HEK293T (cell line): ENCODE measurements at regions not wholly inside any gene's neighbourhood (a gene's known extent, or its start where the extent isn't known, plus 50 kb on each side); places are given as distances from the start of the nearest gene placed in this dataset.
A peak's percentile ranks its signal among the peaks of the same experiment; 100 is the strongest.
"Not testable (repeated sequence)": the region's sequence is repeated elsewhere in the genome, so short reads cannot be mapped to it uniquely, and the experiment has no call there.

ENCODE experiments used
- CTCF ChIA-PET: fragments of 350-600 bp; formaldehyde crosslinking; extraction: SDS; loops from one replicate; lab custom pipeline; 2021; ENCODE audit warnings: antibody characterized with exemption, inconsistent platforms; lab: Yijun Ruan, JAX
- POLR2A ChIA-PET: fragments of 350-600 bp; formaldehyde crosslinking; extraction: SDS; loops from one replicate; lab custom pipeline; 2020; ENCODE audit warnings: antibody characterized with exemption, inconsistent platforms; lab: Yijun Ruan, JAX
- DNase-seq: peaks from one replicate; pipeline ENCODE4 v3.0.0; 2012; ENCODE audit warnings: mixed read lengths; ENCODE audit errors: extremely low spot score
- ARNT ChIP-seq: fragments of 450-650 bp; IDR thresholded peaks from 2 replicates; pipeline ENCODE4 v1.6.1; 2017; ENCODE audit warnings: mild to moderate bottlenecking
- BHLHE40 ChIP-seq: fragments of 450-650 bp; IDR thresholded peaks from 2 replicates; pipeline ENCODE4 v1.6.1; 2016; ENCODE audit warnings: mild to moderate bottlenecking, moderate library complexity, borderline replicate concordance
- CTBP1 ChIP-seq: fragments of 450-650 bp; IDR thresholded peaks from 2 replicates; pipeline ENCODE4 v1.6.1; 2016; ENCODE audit warnings: borderline replicate concordance
- ELF4 ChIP-seq: fragments of 450-650 bp; IDR thresholded peaks from 2 replicates; pipeline ENCODE4 v1.6.1; 2017; ENCODE audit warnings: antibody characterized with exemption
- FOXA1 ChIP-seq: fragments of 450-650 bp; IDR thresholded peaks from 2 replicates; pipeline ENCODE4 v1.6.1; 2016; ENCODE audit warnings: mild to moderate bottlenecking
- FOXK2 ChIP-seq: fragments of 450-650 bp; IDR thresholded peaks from 2 replicates; pipeline ENCODE4 v1.6.1; 2016; ENCODE audit warnings: mild to moderate bottlenecking
- FOXM1 ChIP-seq: fragments of 450-650 bp; IDR thresholded peaks from 2 replicates; pipeline ENCODE4 v1.6.1; 2017; ENCODE audit warnings: mild to moderate bottlenecking, borderline replicate concordance
- HDGF ChIP-seq: fragments of 450-650 bp; IDR thresholded peaks from 2 replicates; pipeline ENCODE4 v1.6.1; 2017; ENCODE audit warnings: antibody characterized with exemption, borderline replicate concordance
- L3MBTL2 ChIP-seq: fragments of 450-650 bp; conservative IDR thresholded peaks from 2 replicates; pipeline ENCODE4 v1.6.1; 2016; ENCODE audit warnings: mild to moderate bottlenecking
- LEF1 ChIP-seq: fragments of 450-650 bp; IDR thresholded peaks from 2 replicates; pipeline ENCODE4 v1.6.1; 2017; ENCODE audit warnings: mild to moderate bottlenecking, borderline replicate concordance
- NFRKB ChIP-seq: fragments of 450-650 bp; IDR thresholded peaks from 2 replicates; pipeline ENCODE4 v1.6.1; 2016; ENCODE audit warnings: mild to moderate bottlenecking, moderate library complexity
- PKNOX1 ChIP-seq: fragments of 450-650 bp; IDR thresholded peaks from 2 replicates; pipeline ENCODE4 v1.6.1; 2016
- SP1 ChIP-seq: fragments of 450-650 bp; IDR thresholded peaks from 2 replicates; pipeline ENCODE4 v1.6.1; 2017
- SUZ12 ChIP-seq: fragments of 450-650 bp; IDR thresholded peaks from 2 replicates; pipeline ENCODE4 v1.6.1; 2016; ENCODE audit warnings: mild to moderate bottlenecking
- TARDBP ChIP-seq: fragments of 450-650 bp; IDR thresholded peaks from 2 replicates; pipeline ENCODE4 v1.6.1; 2016
- ZNF384 ChIP-seq: fragments of 450-650 bp; IDR thresholded peaks from 2 replicates; pipeline ENCODE4 v1.6.1; 2016

- no peak for TF ChIP-seq ZNF384
- TF ChIP-seq TARDBP = no peak
- no peak for TF ChIP-seq CTBP1
- TF ChIP-seq FOXK2 = no peak
- no peak for TF ChIP-seq ARNT
- no peak for TF ChIP-seq PKNOX1
- no peak for TF ChIP-seq FOXM1
- no peak for TF ChIP-seq SP1
- no peak for TF ChIP-seq LEF1
- TF ChIP-seq NFRKB = no peak
- no peak for TF ChIP-seq FOXA1
- TF ChIP-seq L3MBTL2 = no peak
- ChIA-PET POLR2A (no interaction called here), CTCF (no interaction called here)
- DNase-seq = no peak
Measured at GRCh38 chr17:70736375-70736957, 567.1 kb downstream of the KCNJ2 start.

GRCh38 chr17:70739065-70739464, 569.7 kb downstream of the KCNJ2 start:
- no peak for TF ChIP-seq BHLHE40
- POLR2A ChIA-PET = no interaction called here
- CTCF ChIA-PET = no interaction called here
- no peak for DNase-seq

GRCh38 chr17:70746574-70746973, 577.2 kb downstream of the KCNJ2 start:
- DNase-seq, POLR2A ChIA-PET, CTCF ChIA-PET: not testable (repeated sequence)

- ChIA-PET CTCF (no interaction called here), POLR2A (no interaction called here)
- no peak for DNase-seq
- TF ChIP-seq TARDBP (no peak), ARNT (no peak), L3MBTL2 (no peak), FOXM1 (no peak), BHLHE40 (no peak), ZNF384 (no peak), CTBP1 (no peak), FOXA1 (no peak)
Measured at GRCh38 chr17:70750983-70751382, 581.7 kb downstream of the KCNJ2 start.

- POLR2A ChIA-PET, CTCF ChIA-PET, DNase-seq: not testable (repeated sequence)
Measured at GRCh38 chr17:70752461-70752860, 583.1 kb downstream of the KCNJ2 start.

GRCh38 chr17:70752966-70753467, 583.7 kb downstream of the KCNJ2 start:
- DNase-seq = no peak

GRCh38 chr17:70763018-70763417, 593.7 kb downstream of the KCNJ2 start:
- no peak for DNase-seq
- ChIA-PET CTCF (no interaction called here), POLR2A (no interaction called here)
- TF ChIP-seq L3MBTL2 (no peak), ELF4 (peak; percentile 42; the same call in 1 of the 2 replicates), SUZ12 (no peak)

More at GRCh38 chr17:70752966-70753467, 583.7 kb downstream of the KCNJ2 start:
- ChIA-PET POLR2A (no interaction called here), CTCF (no interaction called here)
- TF ChIP-seq PKNOX1 = peak; percentile 73
- TF ChIP-seq L3MBTL2 = no peak

GRCh38 chr17:70767102-70767701, 597.9 kb downstream of the KCNJ2 start:
- POLR2A ChIA-PET = no interaction called here
- CTCF ChIA-PET = interaction anchor here (0.6 to 1.6 kb wide), 14 partner anchors 79 to 1771 kb away, joined by 3 to 11 read pairs (median 4); no protein-coding TSS in a partner anchor
- TF ChIP-seq SUZ12 (no peak), SP1 (no peak), NFRKB (no peak), TARDBP (no peak)
- DNase-seq = peak; percentile 27

GRCh38 chr17:70769956-70770355, 600.6 kb downstream of the KCNJ2 start:
- no peak for TF ChIP-seq ELF4
- no peak for TF ChIP-seq LEF1
- no peak for TF ChIP-seq SP1
- TF ChIP-seq HDGF = no peak
- TF ChIP-seq ZNF384 = no peak
- TF ChIP-seq FOXM1 = no peak
- no peak for TF ChIP-seq PKNOX1
- no peak for TF ChIP-seq L3MBTL2
- no peak for TF ChIP-seq FOXA1
- TF ChIP-seq CTBP1 = no peak
- no peak for TF ChIP-seq ARNT
- ChIA-PET POLR2A (no interaction called here), CTCF (interaction anchor here (0.6 to 1.2 kb wide), 2 partner anchors 38 to 204 kb away, joined by 3 read pairs; no protein-coding TSS in a partner anchor)
- DNase-seq = no peak
